GM19463 (cell line): ENCODE measurements at regions not wholly inside any gene's neighbourhood (a gene's known extent, or its start where the extent isn't known, plus 50 kb on each side); places are given as distances from the start of the nearest gene placed in this dataset.
"Not testable (repeated sequence)": the region's sequence is repeated elsewhere in the genome, so short reads cannot be mapped to it uniquely, and the experiment has no call there.

Experiments
- ATAC-seq: cut with Tn5 transposase; IDR thresholded peaks from one replicate; pipeline ENCODE4 v1.9.1; 2021; ENCODE audit warnings: mild to moderate bottlenecking, moderate library complexity; ENCODE audit not compliant: unreplicated experiment

DNA sequence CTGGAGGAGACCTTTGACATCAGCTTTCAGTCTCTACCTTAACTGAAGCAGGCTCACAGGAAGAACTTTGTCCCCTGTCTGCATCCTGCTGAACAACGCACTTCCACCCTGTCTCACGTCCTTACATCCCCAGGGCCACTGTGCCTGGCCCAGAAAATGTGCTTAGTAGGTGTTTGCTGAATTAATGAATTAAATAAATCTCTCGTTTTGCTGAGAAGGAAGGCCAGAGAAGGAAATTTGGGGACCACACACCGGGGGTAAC lies 54.3 kb upstream of the CREB3L1 start:
- no peak for ATAC-seq

- ATAC-seq, result no peak
Measured at GRCh38 chr11:46222490-46223251, 54.8 kb upstream of the CREB3L1 start.

DNA sequence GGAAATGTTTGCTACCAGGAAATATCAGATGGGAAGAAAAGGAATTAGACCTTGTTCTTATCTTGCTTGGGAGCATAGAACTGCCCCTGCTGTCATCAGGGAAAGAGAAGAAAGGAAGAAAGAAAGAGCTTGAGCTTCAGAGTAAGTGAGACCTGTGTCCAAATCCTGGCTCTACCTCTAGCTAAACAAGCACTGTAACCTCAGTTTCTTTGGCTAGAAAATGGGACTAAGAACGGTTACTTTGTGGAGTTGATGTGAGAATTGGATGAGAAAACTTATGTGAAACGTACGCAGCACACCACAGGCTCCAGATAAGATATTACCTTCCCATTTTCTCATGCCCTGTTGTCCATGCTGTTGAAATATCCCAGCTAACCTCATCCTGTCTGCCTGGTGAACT lies 57.1 kb upstream of the CREB3L1 start:
- no peak for ATAC-seq

DNA sequence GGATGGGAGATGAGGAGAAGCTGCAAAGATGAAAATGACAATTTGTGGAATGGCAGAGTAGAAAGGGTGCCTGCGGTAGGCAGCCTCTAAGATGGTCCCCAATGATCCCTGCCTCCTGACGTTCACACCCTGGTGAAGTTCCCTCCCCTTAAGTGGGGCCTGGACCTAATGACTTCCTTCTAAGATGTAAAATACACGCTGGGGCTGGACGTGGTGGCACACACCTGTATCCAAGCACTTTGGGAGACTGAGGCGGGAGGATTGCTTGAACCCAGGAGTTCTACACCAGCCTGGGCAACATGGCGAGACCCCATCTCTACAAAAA lies 60.7 kb upstream of the CREB3L1 start:
- ATAC-seq, result no peak

DNA sequence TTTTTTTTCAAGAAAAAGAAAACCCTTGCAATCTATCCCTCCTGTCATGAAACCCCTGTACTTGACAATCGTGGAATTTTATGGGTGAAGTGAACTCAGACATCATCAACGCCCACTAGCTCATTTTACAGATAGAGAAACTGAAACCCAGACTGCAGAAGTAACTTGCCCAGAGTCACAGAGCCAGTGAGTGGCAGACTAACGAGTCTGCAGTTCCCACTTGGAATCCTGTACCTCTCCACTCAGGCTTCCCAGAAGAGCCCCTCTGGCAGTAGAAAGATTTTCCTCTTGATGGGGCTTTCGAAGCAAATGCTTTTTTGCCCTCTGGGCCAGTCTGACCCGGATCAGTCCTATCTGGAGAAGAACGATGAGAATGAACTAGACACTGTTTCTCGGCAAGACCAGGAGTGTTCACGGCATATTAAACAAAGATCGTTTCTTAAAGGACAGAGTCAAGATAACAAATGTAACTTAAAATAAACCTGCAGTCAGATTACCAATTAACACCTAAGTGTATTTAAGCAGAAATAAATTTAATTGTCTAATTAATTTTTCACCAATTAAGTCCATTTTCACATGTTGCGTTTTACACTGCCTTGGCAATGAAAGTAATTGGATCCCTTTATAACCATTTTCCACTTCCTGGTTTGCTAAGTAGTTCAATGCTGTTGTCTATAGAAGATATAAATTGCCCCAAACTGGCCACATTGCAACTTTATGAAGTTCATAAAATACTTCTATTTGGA lies 61.3 kb upstream of the CREB3L1 start:
- no peak for ATAC-seq

GRCh38 chr11:46215208-46215931 lies 62.1 kb upstream of the CREB3L1 start:
- no peak for ATAC-seq

- no peak for ATAC-seq
Measured at GRCh38 chr11:46212720-46213119, 64.7 kb upstream of the CREB3L1 start.

DNA sequence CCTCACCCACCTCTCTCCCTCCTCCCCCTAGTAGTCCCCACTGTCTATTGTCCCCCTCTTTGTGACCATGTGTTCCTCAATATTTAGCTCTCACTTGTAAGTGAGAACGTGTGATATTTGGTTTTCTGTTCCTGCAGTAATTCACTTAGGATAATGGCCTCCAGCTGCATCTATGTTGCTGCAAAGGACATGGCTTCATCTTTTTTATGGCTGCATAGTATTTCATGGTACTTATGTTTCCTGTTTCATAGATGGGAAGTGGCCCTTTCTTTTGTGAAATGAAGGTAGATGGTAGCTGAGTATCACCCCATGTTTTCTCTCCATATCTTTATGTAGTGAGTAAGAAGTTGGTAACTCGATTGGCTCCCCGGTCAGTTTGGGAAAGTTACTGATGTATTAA lies 66.6 kb upstream of the CREB3L1 start:
- no peak for ATAC-seq

- ATAC-seq, result peak; percentile 53
Measured at GRCh38 chr11:46210133-46210636, 67.3 kb upstream of the CREB3L1 start.

DNA sequence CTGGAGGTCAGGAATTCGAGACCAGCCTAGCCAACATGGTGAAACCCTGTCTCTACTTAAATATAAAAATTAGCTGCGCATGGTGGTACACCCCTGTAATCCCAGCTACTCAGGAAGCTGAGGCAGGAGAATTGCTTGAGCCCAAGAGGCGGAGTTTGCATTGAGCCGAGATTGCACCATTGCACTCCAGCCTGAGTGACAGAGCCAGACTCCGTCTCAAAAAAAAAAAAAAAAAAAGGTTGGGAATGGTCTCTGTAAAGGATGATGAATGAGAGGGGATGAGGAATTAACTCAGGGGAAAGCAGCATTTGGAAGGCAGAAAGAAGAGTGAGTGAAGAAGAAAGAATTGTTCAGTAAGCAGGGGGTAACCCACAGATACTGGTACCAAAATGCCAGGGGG lies 67.8 kb upstream of the CREB3L1 start:
- ATAC-seq, result not testable (repeated sequence)

DNA sequence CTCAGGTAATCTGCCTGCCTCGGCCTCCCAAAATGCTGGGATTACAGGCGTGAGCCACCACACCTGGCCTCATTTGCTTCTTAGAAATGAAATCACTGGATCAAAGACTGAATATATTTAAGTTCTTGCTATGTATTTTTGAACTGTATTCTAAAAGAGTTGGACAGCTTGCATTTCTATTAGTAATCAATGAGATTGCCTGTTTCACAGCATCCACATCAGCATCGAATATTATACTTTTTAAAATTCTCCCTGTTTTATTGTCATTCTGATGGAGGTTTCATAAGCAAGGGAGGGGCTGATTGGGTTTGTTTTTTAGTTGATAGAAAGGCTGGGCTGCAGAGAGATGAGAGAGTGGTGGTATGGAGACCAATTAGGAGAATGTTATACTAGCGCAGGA lies 68.7 kb upstream of the CREB3L1 start:
- ATAC-seq, result no peak

DNA sequence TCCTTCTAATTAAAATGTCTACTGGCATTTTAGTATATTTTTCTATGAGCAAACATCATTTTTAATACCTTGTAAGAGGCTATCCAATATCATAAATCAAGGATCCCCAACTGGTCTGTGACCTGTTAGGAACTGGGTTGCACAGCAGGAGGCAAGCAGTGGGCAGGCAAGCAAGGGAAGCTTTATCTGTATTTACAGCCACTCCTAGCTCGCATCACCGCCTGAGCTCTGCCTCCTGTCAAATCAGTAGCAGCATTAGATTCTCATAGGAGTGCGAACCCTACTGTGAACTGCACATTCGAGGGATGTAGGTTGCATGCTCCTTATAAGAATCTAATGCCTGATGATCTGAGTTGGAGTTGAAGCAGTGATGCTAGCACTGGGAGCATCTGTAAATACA lies 70.2 kb upstream of the CREB3L1 start:
- ATAC-seq, result no peak

- ATAC-seq, result not testable (repeated sequence)
Measured at GRCh38 chr11:46204415-46204814, 73.0 kb upstream of the CREB3L1 start.

- ATAC-seq, result no peak
Measured at GRCh38 chr11:46203746-46204145, 73.7 kb upstream of the CREB3L1 start.

- ATAC-seq, result no peak
Measured at GRCh38 chr11:46202696-46203391, 74.6 kb upstream of the CREB3L1 start.

- no peak for ATAC-seq
Measured at GRCh38 chr11:46202149-46202548, 75.3 kb upstream of the CREB3L1 start.

DNA sequence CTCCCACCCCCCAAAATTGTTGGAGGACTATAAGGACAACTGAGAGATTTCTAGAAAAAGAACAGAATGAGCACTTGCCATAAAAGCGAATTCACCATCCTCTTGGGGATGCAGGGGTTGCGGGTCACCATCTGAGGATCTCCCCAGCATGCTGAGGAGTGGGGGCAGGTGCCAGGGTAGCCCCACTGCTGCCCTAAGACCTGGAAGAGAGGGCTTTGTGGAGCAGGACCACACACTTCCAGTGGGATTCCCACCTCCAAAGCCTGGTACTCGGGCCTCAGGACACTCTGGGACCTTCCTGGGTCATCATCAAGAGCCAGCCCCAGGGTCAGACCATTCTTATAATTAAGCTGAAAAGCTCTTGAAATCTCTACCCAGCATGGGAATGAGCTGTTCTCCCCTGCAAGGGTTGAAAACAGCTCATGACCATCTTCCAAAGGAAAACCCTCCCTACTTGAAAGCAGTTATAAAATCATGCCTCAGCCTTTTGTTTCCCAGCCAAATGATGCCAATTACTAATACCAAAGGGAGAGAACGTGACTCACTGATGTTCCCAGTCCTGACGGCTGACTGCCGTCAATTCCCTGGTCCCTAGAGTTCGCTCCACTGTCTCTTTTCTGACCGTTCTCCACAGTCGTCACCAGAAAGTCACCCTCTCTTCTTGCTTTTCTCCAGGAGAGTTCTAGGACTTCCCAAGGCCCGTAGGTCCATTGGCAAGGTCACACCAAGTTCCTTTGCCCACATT lies 76.8 kb upstream of the CREB3L1 start:
- ATAC-seq, result no peak

- ATAC-seq, result no peak
Measured at GRCh38 chr11:46198245-46199240, 77.3 kb upstream of the PHF21A start.

GRCh38 chr11:46197421-46197820 lies 76.2 kb upstream of the PHF21A start:
- no peak for ATAC-seq
